GM23248 (cell line): ENCODE measurements at regions not wholly inside any gene's neighbourhood (a gene's known extent, or its start where the extent isn't known, plus 50 kb on each side); places are given as distances from the start of the nearest gene placed in this dataset.

ENCODE experiments used
- DNase-seq: peaks from one replicate; pipeline ENCODE4 v3.0.0-alpha.2; 2015
- H2AFZ ChIP-seq: fragments of 200-600 bp; sonication (generic); 2 replicates; pipeline ENCODE4 v1.6.1; 2016; ENCODE audit warnings: antibody characterized with exemption
- H3F3A ChIP-seq: fragments of 200-600 bp; sonication (generic); 2 replicates; pipeline ENCODE4 v1.6.1; 2016; ENCODE audit warnings: mild to moderate bottlenecking, antibody characterized with exemption, mixed run types; ENCODE audit not compliant: insufficient read depth
- H3K27ac ChIP-seq: fragments of 200-600 bp; sonication (generic); 2 replicates; pipeline ENCODE4 v1.5.1; 2016; ENCODE audit warnings: mild to moderate bottlenecking
- H3K27me3 ChIP-seq: fragments of 200-600 bp; sonication (generic); replicated peaks from 2 replicates; pipeline ENCODE4 v1.6.1; 2016; ENCODE audit warnings: mild to moderate bottlenecking; ENCODE audit not compliant: insufficient read depth
- H3K36me3 ChIP-seq: fragments of 200-600 bp; sonication (generic); 2 replicates; pipeline ENCODE4 v1.6.1; 2016; ENCODE audit warnings: low read depth, mild to moderate bottlenecking
- H3K4me1 ChIP-seq: fragments of 200-600 bp; sonication (generic); 2 replicates; pipeline ENCODE4 v1.6.1; 2016; ENCODE audit warnings: mild to moderate bottlenecking; ENCODE audit not compliant: insufficient read depth
- H3K4me2 ChIP-seq: fragments of 200-600 bp; sonication (generic); one replicate; pipeline ENCODE4 v1.6.1; 2016; ENCODE audit warnings: mild to moderate bottlenecking; ENCODE audit not compliant: unreplicated experiment
- H3K4me3 ChIP-seq: fragments of 200-600 bp; sonication (generic); 2 replicates; pipeline ENCODE4 v1.5.1; 2016; ENCODE audit warnings: mild to moderate bottlenecking
- H3K79me2 ChIP-seq: fragments of 200-600 bp; sonication (generic); 2 replicates; pipeline ENCODE4 v1.6.1; 2016; ENCODE audit warnings: mild to moderate bottlenecking; ENCODE audit not compliant: insufficient read depth
- H3K9ac ChIP-seq: fragments of 200-600 bp; sonication (generic); 2 replicates; pipeline ENCODE4 v1.6.1; 2016; ENCODE audit warnings: mild to moderate bottlenecking
- H3K9me2 ChIP-seq: fragments of 200-600 bp; sonication (generic); 2 replicates; pipeline ENCODE4 v1.6.1; 2016; ENCODE audit warnings: mixed run types, mild to moderate bottlenecking, moderate library complexity; ENCODE audit not compliant: insufficient read depth
- H3K9me3 ChIP-seq: fragments of 200-600 bp; sonication (generic); one replicate; pipeline ENCODE4 v1.6.1; 2017; ENCODE audit warnings: low read depth
- H4K20me1 ChIP-seq: fragments of 200-600 bp; sonication (generic); 2 replicates; pipeline ENCODE4 v1.6.0; 2016; ENCODE audit not compliant: insufficient read depth
- EZH2 ChIP-seq: fragments of 200-600 bp; sonication (generic); IDR thresholded peaks from 2 replicates; pipeline ENCODE4 v1.6.1; 2018; ENCODE audit warnings: antibody characterized with exemption, mild to moderate bottlenecking; ENCODE audit not compliant: insufficient read depth, poor library complexity, severe bottlenecking
- EZH2phosphoT487 ChIP-seq: fragments of 200-600 bp; sonication (generic); IDR thresholded peaks from 2 replicates; pipeline ENCODE4 v1.6.1; 2018; ENCODE audit warnings: antibody characterized with exemption, moderate library complexity, mild to moderate bottlenecking, low read depth; ENCODE audit not compliant: insufficient read depth
- WGBS, 2 experiments: methylation state at CpG; one replicate each; pipeline ENCODE4 v1.1.6; 2015 to 2017; ENCODE audit warnings: low lambda C conversion rate in 2 of 2, low coverage in 1 of 2; ENCODE audit errors: missing lambda C conversion rate in 2 of 2; 5-methylcytosine and 5-hydroxymethylcytosine counted together
- in situ Hi-C: fragments of 300-500 bp; cut with MboI; formaldehyde crosslinking; loops from 2 replicates; pipeline ENCODE4 v1.15.0; 2020

- Histone ChIP-seq H3K36me3 (no peaks in the 10 kb centered on the region), H3K79me2 (no peaks in the 10 kb centered on the region), H3K9ac (no peak overlapping the region), H3K4me3 (no peak overlapping the region), H3K27me3 (no peaks in the 10 kb centered on the region), H3F3A (peaks cover 17% of the 10 kb centered on the region), H2AFZ (no peak overlapping the region), H3K4me1 (peaks cover 15% of the 10 kb centered on the region), H3K27ac (no peak overlapping the region), H3K4me2 (no peak overlapping the region), H4K20me1 (no peaks in the 10 kb centered on the region), H3K9me2 (no peaks in the 10 kb centered on the region), H3K9me3 (no peaks in the 10 kb centered on the region)
- no peak for TF ChIP-seq EZH2
- no peak for TF ChIP-seq EZH2phosphoT487
- 50 to 60% methylated on average over 3 of the region's 3 CpGs for WGBS, 2 experiments
- no peak for DNase-seq
- in situ Hi-C loops: no loop called here
Measured at GRCh38 chr13:48797127-48797526, 143.4 kb downstream of the CYSLTR2 start.

- no peak overlapping the region for H3K9ac ChIP-seq
- no peaks in the 10 kb centered on the region for H3K79me2 ChIP-seq
- no peak overlapping the region for H2AFZ ChIP-seq
- peaks cover 17% of the 10 kb centered on the region for H3F3A ChIP-seq
- H3K27me3 ChIP-seq: no peaks in the 10 kb centered on the region
- no peak for DNase-seq
- H3K4me3 ChIP-seq: no peak overlapping the region
- 96 to 100% methylated on average over 1 of the region's 1 CpG for WGBS, 2 experiments
- H3K9me2 ChIP-seq: no peaks in the 10 kb centered on the region
- H3K4me2 ChIP-seq: no peak overlapping the region
- no peaks in the 10 kb centered on the region for H3K36me3 ChIP-seq
- no peak overlapping the region for H3K27ac ChIP-seq
- no peaks in the 10 kb centered on the region for H3K9me3 ChIP-seq
- in situ Hi-C loops: no loop called here
- H3K4me1 ChIP-seq: peaks cover 10% of the 10 kb centered on the region; the same call in 1 of the 2 replicates
- TF ChIP-seq EZH2 (no peak), EZH2phosphoT487 (no peak)
- H4K20me1 ChIP-seq: no peaks in the 10 kb centered on the region
Measured at GRCh38 chr13:48797761-48798160, 144.0 kb downstream of the CYSLTR2 start.

DNA sequence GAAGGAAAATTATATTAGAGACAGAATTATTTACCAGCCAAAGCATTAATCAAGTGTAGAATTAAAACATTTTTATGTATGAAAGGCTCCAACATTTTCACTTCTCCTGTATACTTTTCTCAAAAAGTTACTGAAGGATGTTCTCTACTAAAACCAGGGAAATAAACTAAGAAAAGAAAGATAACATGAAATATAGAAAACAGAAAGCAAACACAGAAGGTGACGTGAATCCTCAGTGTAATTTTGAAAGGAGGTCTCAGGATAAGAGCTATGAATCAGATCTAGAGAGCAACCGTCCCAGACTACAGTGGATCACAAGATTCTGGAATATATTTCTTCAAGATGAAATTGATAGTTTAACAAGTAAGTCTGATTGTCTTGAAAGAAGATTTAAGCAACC is 144.5 kb downstream of the CYSLTR2 start:
- in situ Hi-C loops: no loop called here
- H3K4me1 ChIP-seq: peaks cover 10% of the 10 kb centered on the region; the same call in 1 of the 2 replicates
- no peak for DNase-seq
- H3K36me3 ChIP-seq: no peaks in the 10 kb centered on the region
- 97% methylated on average over 2 of the region's 2 CpGs for WGBS, 2 experiments
- H3F3A ChIP-seq: peaks cover 17% of the 10 kb centered on the region
- H3K27me3 ChIP-seq: no peaks in the 10 kb centered on the region
- H3K4me3 ChIP-seq: no peak overlapping the region
- H3K79me2 ChIP-seq: no peaks in the 10 kb centered on the region
- no peak overlapping the region for H2AFZ ChIP-seq
- no peaks in the 10 kb centered on the region for H3K9me2 ChIP-seq
- H3K4me2 ChIP-seq: no peak overlapping the region
- no peak for TF ChIP-seq EZH2
- no peak for TF ChIP-seq EZH2phosphoT487
- no peak overlapping the region for H3K27ac ChIP-seq
- H4K20me1 ChIP-seq: no peaks in the 10 kb centered on the region
- no peak overlapping the region for H3K9ac ChIP-seq
- no peaks in the 10 kb centered on the region for H3K9me3 ChIP-seq

DNA sequence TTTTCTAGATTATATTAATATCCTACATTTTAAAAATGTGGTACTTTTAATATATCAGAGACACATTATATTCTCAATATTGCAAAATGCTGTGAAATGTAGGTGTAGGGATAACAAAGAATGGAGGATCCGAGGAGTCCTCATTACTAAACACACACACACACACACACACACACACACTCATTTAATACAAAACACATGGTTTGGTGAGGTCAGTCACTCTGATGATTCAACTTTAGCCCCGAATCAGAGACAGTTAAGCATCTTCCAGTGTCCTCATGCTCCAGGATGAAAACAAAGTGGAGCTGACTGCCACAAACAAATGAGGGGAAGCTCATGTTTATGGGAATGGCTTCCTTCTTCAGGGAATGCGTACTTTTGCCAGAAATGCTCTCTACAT is 147.5 kb downstream of the CYSLTR2 start:
- 6 to 11% methylated on average over 3 of the region's 3 CpGs for WGBS, 2 experiments
- Histone ChIP-seq H3K9me2 (no peaks in the 10 kb centered on the region), H3F3A (peaks cover 17% of the 10 kb centered on the region), H2AFZ (no peak overlapping the region), H3K4me1 (peaks cover 10% of the 10 kb centered on the region), H3K9ac (no peak overlapping the region), H3K27me3 (no peaks in the 10 kb centered on the region), H3K27ac (no peak overlapping the region), H4K20me1 (no peaks in the 10 kb centered on the region), H3K4me3 (no peak overlapping the region), H3K79me2 (no peaks in the 10 kb centered on the region), H3K36me3 (no peaks in the 10 kb centered on the region), H3K9me3 (no peaks in the 10 kb centered on the region), H3K4me2 (no peak overlapping the region)
- peak; percentile 87 for DNase-seq
- no peak for TF ChIP-seq EZH2
- no peak for TF ChIP-seq EZH2phosphoT487
- in situ Hi-C loops: no loop called here

DNA sequence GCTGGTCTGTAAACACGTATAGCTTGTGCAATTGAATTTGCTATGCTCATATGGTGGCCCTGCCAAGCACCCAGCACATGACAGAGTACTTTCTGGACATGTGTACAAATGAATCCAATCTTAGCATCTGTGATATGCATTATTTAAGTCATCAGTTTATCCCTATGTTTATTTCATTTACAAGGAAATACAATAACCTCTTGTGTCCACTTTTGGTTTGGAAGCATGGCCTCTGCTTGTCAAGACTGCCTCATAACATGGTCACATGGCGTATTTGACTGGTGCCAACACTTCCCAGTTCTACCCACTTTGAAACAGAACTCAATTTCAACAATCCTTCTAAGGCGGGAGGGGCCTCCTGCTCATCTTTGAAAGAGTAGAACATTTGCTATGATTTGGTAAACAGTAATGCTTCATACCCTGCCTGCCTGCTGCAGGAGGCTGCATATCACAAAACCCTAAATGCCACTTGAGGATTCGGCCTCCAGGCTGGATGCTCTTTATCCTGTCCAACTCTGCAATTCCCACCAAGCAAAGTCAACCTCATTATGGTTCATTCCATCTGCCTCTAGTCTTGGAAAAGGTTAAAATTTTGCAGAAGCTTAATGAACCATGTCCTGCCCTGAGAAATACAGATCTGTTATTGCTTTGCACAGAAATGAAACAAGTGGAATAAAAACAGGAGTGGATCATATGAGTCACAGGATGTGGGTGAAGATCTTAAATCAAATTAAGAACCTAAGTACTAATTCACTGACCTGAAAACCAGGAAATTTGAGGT is 151.3 kb downstream of the CYSLTR2 start:
- Histone ChIP-seq H3K9me3 (no peaks in the 10 kb centered on the region), H3K4me2 (no peak overlapping the region), H3K27me3 (no peaks in the 10 kb centered on the region), H3K9ac (no peak overlapping the region), H3K36me3 (no peaks in the 10 kb centered on the region), H2AFZ (no peak overlapping the region), H4K20me1 (no peaks in the 10 kb centered on the region), H3F3A (peaks cover 8% of the 10 kb centered on the region), H3K9me2 (no peaks in the 10 kb centered on the region), H3K27ac (no peak overlapping the region), H3K79me2 (no peaks in the 10 kb centered on the region), H3K4me1 (peaks cover 13% of the 10 kb centered on the region; the same call in 1 of the 2 replicates), H3K4me3 (no peak overlapping the region)
- TF ChIP-seq EZH2phosphoT487 (no peak), EZH2 (no peak)
- in situ Hi-C loops: no loop called here
- no peak for DNase-seq
- 76 to 80% methylated on average over 4 of the region's 4 CpGs for WGBS, 2 experiments
